Amniotic epithelial cell (primary cell): ENCODE measurements at regions not wholly inside any gene's neighbourhood (a gene's known extent, or its start where the extent isn't known, plus 50 kb on each side); places are given as distances from the start of the nearest gene placed in this dataset.
"Not testable (repeated sequence)": the region's sequence is repeated elsewhere in the genome, so short reads cannot be mapped to it uniquely, and the experiment has no call there.

Source experiments
- DNase-seq: peaks from one replicate; pipeline ENCODE4 v3.0.0-alpha.2; 2010; ENCODE audit warnings: low read depth

DNA sequence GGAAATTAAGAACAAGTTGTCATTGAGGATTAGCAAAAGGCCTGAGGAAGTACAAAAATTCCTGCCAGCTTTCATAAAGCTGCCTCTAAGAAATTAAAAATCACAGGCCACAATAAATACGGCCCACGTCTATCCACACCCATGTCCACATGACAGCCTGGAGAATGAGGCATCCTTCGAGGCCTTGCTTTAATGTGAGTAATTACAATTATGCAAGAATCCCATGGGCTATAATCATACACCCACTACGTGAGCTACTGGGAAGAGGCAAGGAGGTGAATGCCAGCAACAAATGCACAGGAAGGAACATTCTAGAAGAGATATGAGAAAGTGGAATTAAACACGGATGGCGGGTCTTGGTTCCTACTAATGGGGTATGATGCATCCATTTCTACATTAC lies 65.4 kb upstream of the ZFHX3 start:
- DNase-seq, result peak; percentile 86

DNA sequence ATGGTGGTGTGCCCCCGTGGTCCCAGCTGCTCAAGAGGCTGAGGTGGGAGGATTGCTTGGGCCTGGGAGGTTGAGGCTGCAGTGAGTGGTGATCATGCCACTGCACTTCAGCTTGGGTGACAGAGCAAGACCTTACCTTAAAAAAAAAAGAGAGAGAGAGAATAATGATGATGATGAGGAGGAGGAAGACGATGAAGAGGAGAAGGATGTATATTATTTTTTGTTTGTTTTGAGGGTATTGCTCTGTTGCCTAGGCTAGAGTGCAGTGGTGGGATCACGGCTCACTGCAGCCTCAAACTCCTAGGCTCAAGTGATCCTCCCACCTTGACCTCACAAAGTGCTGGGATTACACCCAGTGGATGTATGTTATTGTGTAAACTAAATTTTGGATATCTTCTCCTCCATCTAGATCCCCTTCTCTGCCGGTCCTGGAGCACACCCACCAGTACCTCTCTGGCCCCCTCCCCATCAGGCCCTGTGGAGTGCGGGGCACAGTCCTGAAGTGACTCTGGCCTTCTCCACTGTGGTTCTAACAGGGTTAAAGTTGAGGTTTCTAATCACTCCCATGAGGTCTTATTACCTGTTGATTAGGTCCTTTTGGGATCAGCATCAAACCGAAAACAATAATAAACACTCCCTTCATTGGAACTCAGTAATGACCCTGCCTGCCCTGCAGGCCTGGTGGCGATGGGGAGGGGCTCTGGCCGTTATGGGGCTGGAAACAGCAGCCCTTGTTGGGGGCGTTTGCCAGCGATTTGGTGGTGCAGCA lies 60.5 kb upstream of the ZFHX3 start:
- DNase-seq, result no peak

DNA sequence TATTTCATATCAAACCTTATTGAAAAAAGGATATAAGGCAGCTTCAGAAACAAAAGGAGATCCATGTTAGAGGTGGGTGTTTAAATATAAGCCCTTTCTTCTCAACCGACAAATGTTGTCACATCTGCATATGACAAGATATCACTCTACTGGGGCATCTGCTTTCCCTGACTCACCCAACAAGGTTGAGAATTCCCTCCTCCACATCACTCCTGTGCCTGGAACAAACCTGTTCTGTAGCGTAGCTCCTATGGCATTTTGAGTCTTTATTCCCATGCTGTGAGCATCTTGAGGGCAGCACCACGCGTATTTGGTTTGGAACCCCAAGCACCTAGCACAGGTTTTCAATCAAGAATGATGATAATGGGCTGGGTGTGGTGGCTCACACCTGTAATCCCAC lies 59.4 kb upstream of the ZFHX3 start:
- no peak for DNase-seq

DNA sequence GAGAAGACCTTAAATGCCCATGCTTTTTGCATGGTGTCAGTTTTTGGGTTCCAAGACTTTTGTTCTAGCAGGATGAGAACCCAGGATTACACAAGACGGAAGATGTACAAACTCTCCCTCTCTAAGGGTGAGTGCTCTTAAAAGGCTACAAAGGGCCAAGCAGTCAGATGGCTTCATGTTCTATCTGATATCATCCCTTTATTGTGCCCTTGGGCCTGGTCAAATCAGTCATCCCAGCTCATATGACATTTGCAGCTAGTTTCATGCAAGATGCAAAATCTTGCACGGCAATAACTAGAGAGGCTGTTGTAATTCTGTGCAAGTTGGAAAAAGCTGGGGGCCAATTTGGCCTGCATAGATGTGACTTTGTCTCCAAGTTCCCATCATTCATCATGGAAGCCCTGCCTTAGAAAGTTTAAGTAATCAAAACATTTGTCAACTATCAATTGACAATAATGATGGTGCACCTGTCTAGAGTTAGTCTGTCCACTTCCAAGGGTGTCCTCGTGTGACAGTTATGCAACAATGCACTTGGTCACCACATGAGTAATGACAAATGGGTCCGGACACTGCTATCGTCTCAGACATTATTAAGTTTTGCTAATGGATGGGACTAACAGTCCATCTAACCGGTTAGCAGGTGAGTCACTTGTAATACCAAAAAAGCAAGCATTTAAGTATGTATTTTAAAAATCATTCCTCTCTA lies 58.6 kb upstream of the ZFHX3 start:
- no peak for DNase-seq

DNA sequence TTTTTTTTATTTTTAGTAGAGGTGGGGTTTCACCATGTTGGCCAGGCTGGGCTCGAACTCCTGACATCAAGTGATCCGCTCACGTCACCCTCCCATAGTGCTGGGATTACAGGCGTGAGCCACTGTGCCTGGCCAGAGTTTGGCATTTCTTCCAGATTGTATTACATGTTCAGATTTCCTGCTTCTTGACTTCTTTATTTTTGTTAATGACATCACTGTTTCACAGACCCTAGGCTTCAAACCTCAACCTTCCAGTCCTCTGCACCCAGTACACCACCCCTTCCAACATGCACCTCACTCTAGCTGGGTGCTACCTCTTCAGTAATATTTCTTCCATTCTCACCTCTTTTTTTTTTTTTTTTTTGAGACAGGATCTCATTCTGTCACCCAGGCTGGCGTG lies 53.6 kb upstream of the ZFHX3 start:
- DNase-seq, result no peak

DNA sequence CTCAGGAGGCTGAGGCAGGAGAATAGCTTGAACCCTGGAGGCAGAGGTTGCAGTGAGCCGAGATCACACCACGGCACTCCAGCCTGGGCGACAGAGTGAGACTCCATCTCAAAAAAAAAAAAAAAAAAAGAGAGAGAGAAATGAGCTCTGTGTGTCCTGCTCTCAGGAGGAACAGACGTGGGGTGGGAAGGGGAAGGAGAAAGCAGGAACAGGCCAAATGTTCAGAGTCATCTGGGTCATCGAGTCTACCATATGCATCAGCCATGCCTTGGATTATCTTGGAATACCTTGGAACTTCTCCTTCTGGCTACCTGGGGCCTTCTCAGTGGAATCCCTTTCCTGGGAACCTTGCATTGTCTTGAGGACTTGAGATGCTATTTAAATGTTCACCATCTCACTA lies 51.7 kb upstream of the ZFHX3 start:
- not testable (repeated sequence) for DNase-seq
